CD14-positive monocyte (primary cell): ENCODE measurements at regions not wholly inside any gene's neighbourhood (a gene's known extent, or its start where the extent isn't known, plus 50 kb on each side); places are given as distances from the start of the nearest gene placed in this dataset.

ENCODE experiments used
- DNase-seq, 3 donors: peaks; one replicate each; pipeline ENCODE4 v3.0.0-alpha.2; 2011 to 2022
- H2AFZ ChIP-seq: 2 replicates; pipeline ENCODE4 v1.6.0; 2012; ENCODE audit warnings: mild to moderate bottlenecking, low read depth, low read length, inconsistent platforms; ENCODE audit not compliant: insufficient read depth, poor library complexity, severe bottlenecking
- H3K27ac ChIP-seq, 2 donors: 1 replicate in 1 of 2; 2 replicates in 1 of 2; pipeline ENCODE4 v1.5.1; 2012 to 2013; ENCODE audit warnings: low read length in 2 of 2, control low read depth in 1 of 2, inconsistent platforms in 1 of 2, low read depth in 1 of 2, mild to moderate bottlenecking in 1 of 2
- H3K27me3 ChIP-seq, 2 donors: one replicate each; pipeline versions ENCODE4 v1.6.0 to v1.6.1; 2011 to 2013; ENCODE audit warnings: low read length in 2 of 2; ENCODE audit not compliant: control insufficient read depth in 2 of 2, insufficient read depth in 2 of 2
- H3K36me3 ChIP-seq, 2 donors: replicated peaks in 1 of 2; 1 replicate in 1 of 2; 2 replicates in 1 of 2; pipeline versions ENCODE4 v1.5.1 to v1.6.1; 2012 to 2013; ENCODE audit warnings: low read length in 2 of 2, control low read depth in 1 of 2, inconsistent platforms in 1 of 2, mild to moderate bottlenecking in 1 of 2; ENCODE audit not compliant: insufficient read depth in 2 of 2, control insufficient read depth in 1 of 2
- H3K4me1 ChIP-seq, 2 donors: 1 replicate in 1 of 2; 2 replicates in 1 of 2; pipeline versions ENCODE4 v1.5.1 to v1.6.1; 2012 to 2013; ENCODE audit warnings: low read length in 2 of 2, control low read depth in 1 of 2, inconsistent platforms in 1 of 2, mild to moderate bottlenecking in 1 of 2, moderate library complexity in 1 of 2; ENCODE audit not compliant: insufficient read depth in 2 of 2, control insufficient read depth in 1 of 2
- H3K4me2 ChIP-seq: replicated peaks from 2 replicates; pipeline ENCODE3; 2012; ENCODE audit warnings: low read length, moderate library complexity, mild to moderate bottlenecking; ENCODE audit not compliant: poor library complexity, severe bottlenecking; ENCODE audit errors: extremely low read depth
- H3K4me3 ChIP-seq, 3 experiments: fragments of 200-600 bp in 1 of 3; sonication (generic) in 1 of 3; replicated peaks in 1 of 3; 1 replicate in 2 of 3; 2 replicates in 1 of 3; pipeline ENCODE4 v1.5.1; 2011 to 2013; ENCODE audit warnings: low read length in 3 of 3, mild to moderate bottlenecking in 3 of 3, control low read depth in 2 of 3, low read depth in 2 of 3, inconsistent platforms in 1 of 3, moderate library complexity in 1 of 3
- H3K79me2 ChIP-seq: 2 replicates; pipeline ENCODE4 v1.6.0; 2012; ENCODE audit warnings: mild to moderate bottlenecking, control low read depth, inconsistent platforms, low read length, moderate library complexity; ENCODE audit not compliant: insufficient read depth
- H3K9ac ChIP-seq: 2 replicates; pipeline ENCODE4 v1.6.0; 2017; ENCODE audit warnings: low read length, mild to moderate bottlenecking; ENCODE audit not compliant: insufficient read depth, poor library complexity, severe bottlenecking
- H3K9me3 ChIP-seq, 2 donors: replicated peaks in 1 of 2; 1 replicate in 1 of 2; 2 replicates in 1 of 2; pipeline versions ENCODE4 v1.5.1 to v1.6.1; 2012 to 2013; ENCODE audit warnings: low read length in 2 of 2, control low read depth in 1 of 2; ENCODE audit not compliant: control insufficient read depth in 1 of 2, insufficient read depth in 1 of 2
- H4K20me1 ChIP-seq: 2 replicates; pipeline ENCODE4 v1.6.0; 2012; ENCODE audit warnings: mild to moderate bottlenecking, low read length, control low read depth, moderate library complexity; ENCODE audit not compliant: insufficient read depth
- H3K27ac Mint-ChIP-seq, 7 donors: one replicate each; pipeline ENCODE4 v1.8.0; 2020; ENCODE audit warnings: mild to moderate bottlenecking in 7 of 7, mixed read lengths in 7 of 7, moderate library complexity in 6 of 7, inconsistent platforms in 2 of 7
- H3K27me3 Mint-ChIP-seq, 3 donors: one replicate each; pipeline ENCODE4 v1.8.0; 2021 to 2022; ENCODE audit warnings: low read depth in 3 of 3, mild to moderate bottlenecking in 3 of 3, mixed read lengths in 3 of 3, moderate library complexity in 3 of 3, inconsistent platforms in 1 of 3
- H3K36me3 Mint-ChIP-seq, 2 donors: one replicate each; pipeline ENCODE4 v1.8.0; 2020; ENCODE audit warnings: mixed read lengths in 2 of 2, inconsistent platforms in 1 of 2, mild to moderate bottlenecking in 1 of 2
- H3K4me1 Mint-ChIP-seq: one replicate; pipeline ENCODE4 v1.8.0; 2020; ENCODE audit warnings: mild to moderate bottlenecking, mixed read lengths
- H3K4me3 Mint-ChIP-seq, 2 donors: one replicate each; pipeline ENCODE4 v1.8.0; 2020; ENCODE audit warnings: mild to moderate bottlenecking in 2 of 2, mixed read lengths in 2 of 2, moderate library complexity in 1 of 2
- H3K9me3 Mint-ChIP-seq, 7 donors: one replicate each; pipeline ENCODE4 v1.8.0; 2020 to 2022; ENCODE audit warnings: mixed read lengths in 7 of 7, mild to moderate bottlenecking in 6 of 7, moderate library complexity in 6 of 7, inconsistent platforms in 2 of 7
- CTCF ChIP-seq: fragments of 200-600 bp; IDR thresholded peaks from one replicate; pipeline ENCODE4 v1.8.0; 2022; ENCODE audit warnings: antibody characterized with exemption, mild to moderate bottlenecking
- WGBS: methylation state at CpG from one replicate; pipeline ENCODE4 v1.1.5; 2013; ENCODE audit warnings: missing lambda C conversion rate; ENCODE audit not compliant: insufficient coverage; 5-methylcytosine and 5-hydroxymethylcytosine counted together
- intact Hi-C, 2 donors: fragments of 100-400 bp; cut with micrococcal nuclease; formaldehyde crosslinking; loops; one replicate each; pipeline versions ENCODE4 v1.15.0 to v1.15.1; 2023

GRCh38 chr2:84165256-84165655 lies 293.8 kb downstream of the SUCLG1 start:
- Mint-ChIP-seq H3K36me3 (no peaks in the 10 kb centered on the region), H3K27ac (no peak overlapping the region), H3K9me3 (peaks cover 0 to 9% (median 6%) of the 10 kb centered on the region in 7 donors), H3K4me3 (no peak overlapping the region), H3K27me3 (no peaks in the 10 kb centered on the region), H3K4me1 (no peaks in the 10 kb centered on the region)
- H3K27me3 ChIP-seq = no peaks in the 10 kb centered on the region
- no peak for DNase-seq
- intact Hi-C loops = no loop called here
- TF ChIP-seq CTCF = no peak
- no peak overlapping the region for H3K9ac ChIP-seq
- H3K4me3 ChIP-seq = no peak overlapping the region
- no CpG with 5 or more reads among the region's 2 CpGs for WGBS
- no peak overlapping the region for H3K4me2 ChIP-seq
- H3K9me3 ChIP-seq = peaks cover 0 to 12% of the 10 kb centered on the region in 2 donors
- no peaks in the 10 kb centered on the region for H3K79me2 ChIP-seq
- no peak overlapping the region for H2AFZ ChIP-seq
- H4K20me1 ChIP-seq = no peaks in the 10 kb centered on the region
- no peaks in the 10 kb centered on the region for H3K36me3 ChIP-seq
- no peak overlapping the region for H3K27ac ChIP-seq
- H3K4me1 ChIP-seq = no peaks in the 10 kb centered on the region

GRCh38 chr2:84160453-84160852 lies 298.6 kb downstream of the SUCLG1 start:
- H4K20me1 ChIP-seq = no peaks in the 10 kb centered on the region
- 100% methylated on average over 1 of the region's 1 CpG for WGBS

More at GRCh38 chr2:84160453-84160852, 298.6 kb downstream of the SUCLG1 start:
- Mint-ChIP-seq H3K4me1 (no peaks in the 10 kb centered on the region), H3K27me3 (no peaks in the 10 kb centered on the region), H3K4me3 (no peak overlapping the region), H3K9me3 (peaks cover 0 to 3% (median 2%) of the 10 kb centered on the region in 7 donors), H3K36me3 (no peaks in the 10 kb centered on the region), H3K27ac (peak overlapping the region in 1 of 7 donors; percentile 3)
- H3K9ac ChIP-seq = no peak overlapping the region
- peaks cover 0 to 5% of the 10 kb centered on the region in 2 donors for H3K9me3 ChIP-seq
- intact Hi-C loops = no loop called here
- no peaks in the 10 kb centered on the region for H3K36me3 ChIP-seq
- H3K4me3 ChIP-seq = no peak overlapping the region
- no peaks in the 10 kb centered on the region for H3K79me2 ChIP-seq
- no peak overlapping the region for H3K4me2 ChIP-seq
- H3K27ac ChIP-seq = no peak overlapping the region
- TF ChIP-seq CTCF = no peak
- H2AFZ ChIP-seq = no peak overlapping the region
- no peaks in the 10 kb centered on the region for H3K4me1 ChIP-seq
- no peak for DNase-seq
- no peaks in the 10 kb centered on the region for H3K27me3 ChIP-seq
